ENCODE measurements at regions not wholly inside any gene's neighbourhood (a gene's known extent, or its start where the extent isn't known, plus 50 kb on each side); places are given as distances from the start of the nearest gene placed in this dataset.
"Not testable (repeated sequence)": the region's sequence is repeated elsewhere in the genome, so short reads cannot be mapped to it uniquely, and the experiment has no call there.

GRCh38 chr5:136457390-136458013 is 92.2 kb upstream of the TRPC7 start:
- Histone ChIP-seq H3K36me3 (no peaks in the 10 kb centered on the region), H3K4me1 (no peaks in the 10 kb centered on the region), H3K4me3 (no peak overlapping the region), H3K27me3 (no peaks in the 10 kb centered on the region), H3K27ac (no peak overlapping the region), H3K9me3 (no peaks in the 10 kb centered on the region)
- DNase-seq, result no peak
- no peak for TF ChIP-seq POLR2A (IDR thresholded peaks at IDR 0.05)
- TF ChIP-seq, protein P1, sequence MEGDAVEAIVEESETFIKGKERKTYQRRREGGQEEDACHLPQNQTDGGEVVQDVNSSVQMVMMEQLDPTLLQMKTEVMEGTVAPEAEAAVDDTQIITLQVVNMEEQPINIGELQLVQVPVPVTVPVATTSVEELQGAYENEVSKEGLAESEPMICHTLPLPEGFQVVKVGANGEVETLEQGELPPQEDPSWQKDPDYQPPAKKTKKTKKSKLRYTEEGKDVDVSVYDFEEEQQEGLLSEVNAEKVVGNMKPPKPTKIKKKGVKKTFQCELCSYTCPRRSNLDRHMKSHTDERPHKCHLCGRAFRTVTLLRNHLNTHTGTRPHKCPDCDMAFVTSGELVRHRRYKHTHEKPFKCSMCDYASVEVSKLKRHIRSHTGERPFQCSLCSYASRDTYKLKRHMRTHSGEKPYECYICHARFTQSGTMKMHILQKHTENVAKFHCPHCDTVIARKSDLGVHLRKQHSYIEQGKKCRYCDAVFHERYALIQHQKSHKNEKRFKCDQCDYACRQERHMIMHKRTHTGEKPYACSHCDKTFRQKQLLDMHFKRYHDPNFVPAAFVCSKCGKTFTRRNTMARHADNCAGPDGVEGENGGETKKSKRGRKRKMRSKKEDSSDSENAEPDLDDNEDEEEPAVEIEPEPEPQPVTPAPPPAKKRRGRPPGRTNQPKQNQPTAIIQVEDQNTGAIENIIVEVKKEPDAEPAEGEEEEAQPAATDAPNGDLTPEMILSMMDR (IDR thresholded peaks at IDR 0.05), result no peak
- 30 to 42% methylated on average over 2 of the region's 2 CpGs for WGBS, 2 donors
- intact Hi-C loops (cut with DNase I), result no loop called here

GRCh38 chr5:136455409-136455808 is 90.1 kb upstream of the TRPC7 start:
- TF ChIP-seq POLR2A (IDR thresholded peaks at IDR 0.05), result no peak
- TF ChIP-seq, protein P1 (IDR thresholded peaks at IDR 0.05), result no peak
- WGBS, 2 donors, result 47% methylated on average over 1 of the region's 1 CpG; no CpG with 5 or more reads in 1 of the 2 donors

GRCh38 chr5:136453986-136454758 is 88.8 kb upstream of the TRPC7 start:
- no peak overlapping the region for H3K4me3 ChIP-seq
- H3K27ac ChIP-seq, result no peak overlapping the region
- no peak for TF ChIP-seq POLR2A (IDR thresholded peaks at IDR 0.05)
- TF ChIP-seq, protein P1 (IDR thresholded peaks at IDR 0.05), result no peak
- intact Hi-C loops (cut with DNase I), result no loop called here
- H3K9me3 ChIP-seq, result no peaks in the 10 kb centered on the region
- no peak for DNase-seq
- H3K36me3 ChIP-seq, result no peaks in the 10 kb centered on the region
- 68 to 69% methylated on average over 4 of the region's 4 CpGs for WGBS, 2 donors
- H3K27me3 ChIP-seq, result no peaks in the 10 kb centered on the region
- no peaks in the 10 kb centered on the region for H3K4me1 ChIP-seq

More at GRCh38 chr5:136455409-136455808, 90.1 kb upstream of the TRPC7 start:
- Histone ChIP-seq H3K36me3 (no peaks in the 10 kb centered on the region), H3K4me1 (no peaks in the 10 kb centered on the region), H3K9me3 (no peaks in the 10 kb centered on the region), H3K27me3 (no peaks in the 10 kb centered on the region), H3K4me3 (no peak overlapping the region), H3K27ac (no peak overlapping the region)
- DNase-seq, result no peak
- intact Hi-C loops (cut with DNase I), result no loop called here

- no peaks in the 10 kb centered on the region for H3K27me3 ChIP-seq
- H3K36me3 ChIP-seq, result no peaks in the 10 kb centered on the region
- DNase-seq, result no peak
- no peak overlapping the region for H3K27ac ChIP-seq
- no peaks in the 10 kb centered on the region for H3K4me1 ChIP-seq
- intact Hi-C loops (cut with DNase I), result no loop called here
- no peak overlapping the region for H3K4me3 ChIP-seq
- no peaks in the 10 kb centered on the region for H3K9me3 ChIP-seq
- TF ChIP-seq, protein P1 (IDR thresholded peaks at IDR 0.05), result no peak
- TF ChIP-seq POLR2A (IDR thresholded peaks at IDR 0.05), result no peak
Measured at GRCh38 chr5:136453199-136453598, 87.9 kb upstream of the TRPC7 start.

- H3K9me3 ChIP-seq; intact Hi-C loops (cut with DNase I); H3K4me1 ChIP-seq; H3K4me3 ChIP-seq; H3K27ac ChIP-seq; H3K36me3 ChIP-seq; DNase-seq; H3K27me3 ChIP-seq: not testable (repeated sequence)
- 30 to 43% methylated on average over 2 of the region's 2 CpGs for WGBS, 2 donors
Measured at GRCh38 chr5:136447576-136447975, 82.2 kb upstream of the TRPC7 start.
